ENCODE measurements at regions not wholly inside any gene's neighbourhood (a gene's known extent, or its start where the extent isn't known, plus 50 kb on each side); places are given as distances from the start of the nearest gene placed in this dataset.

GRCh38 chr5:71836084-71836483 is 117.0 kb downstream of the CARTPT start:
- intact Hi-C loops (cut with DNase I), result no loop called here
- H3K4me1 ChIP-seq (replicated peaks in 1 of 2), result peaks cover 0 to 4% of the 10 kb centered on the region in 2 donors
- DNase-seq, result no peak
- no peak overlapping the region for H3K27ac ChIP-seq
- H3K36me3 ChIP-seq (replicated peaks in 1 of 2), result no peaks in the 10 kb centered on the region
- TF ChIP-seq CTCF (IDR thresholded peaks at IDR 0.05) (no peak), POLR2A (IDR thresholded peaks at IDR 0.05) (no peak)
- H3K27me3 ChIP-seq, result no peaks in the 10 kb centered on the region
- no peaks in the 10 kb centered on the region for H3K9me3 ChIP-seq (replicated peaks in 1 of 3)
- H3K4me3 ChIP-seq, result no peak overlapping the region

GRCh38 chr5:71836559-71837112 is 117.6 kb downstream of the CARTPT start:
- TF ChIP-seq CTCF (IDR thresholded peaks at IDR 0.05) (no peak), POLR2A (IDR thresholded peaks at IDR 0.05) (no peak)
- WGBS, 4 donors, result 85 to 89% (median 87%) methylated on average over 5 of the region's 5 CpGs
- no peaks in the 10 kb centered on the region for H3K9me3 ChIP-seq (replicated peaks in 1 of 3)
- intact Hi-C loops (cut with DNase I), result no loop called here
- no peak overlapping the region for H3K27ac ChIP-seq
- no peak for DNase-seq
- no peaks in the 10 kb centered on the region for H3K36me3 ChIP-seq (replicated peaks in 1 of 2)
- no peaks in the 10 kb centered on the region for H3K4me1 ChIP-seq (replicated peaks in 1 of 2)
- no peaks in the 10 kb centered on the region for H3K27me3 ChIP-seq
- no peak overlapping the region for H3K4me3 ChIP-seq

- Histone ChIP-seq H3K27ac (no peak overlapping the region), H3K36me3 (replicated peaks in 1 of 2) (no peaks in the 10 kb centered on the region), H3K4me3 (no peak overlapping the region), H3K27me3 (no peaks in the 10 kb centered on the region), H3K9me3 (replicated peaks in 1 of 3) (no peaks in the 10 kb centered on the region), H3K4me1 (replicated peaks in 1 of 2) (no peaks in the 10 kb centered on the region)
- intact Hi-C loops (cut with DNase I), result no loop called here
- WGBS, 4 donors, result 80 to 94% (median 93%) methylated on average over 4 of the region's 4 CpGs
- TF ChIP-seq CTCF (IDR thresholded peaks at IDR 0.05), result no peak
- no peak for TF ChIP-seq POLR2A (IDR thresholded peaks at IDR 0.05)
- DNase-seq, result no peak
These were observed 119.2 kb downstream of the CARTPT start for GRCh38 chr5:71838286-71838685.

GRCh38 chr5:71839096-71839884 is 120.2 kb downstream of the CARTPT start:
- TF ChIP-seq POLR2A (IDR thresholded peaks at IDR 0.05) (no peak), CTCF (IDR thresholded peaks at IDR 0.05) (no peak)
- 68 to 82% (median 70%) methylated on average over 6 of the region's 6 CpGs for WGBS, 4 donors
- Histone ChIP-seq H3K27ac (no peak overlapping the region), H3K4me3 (no peak overlapping the region), H3K36me3 (replicated peaks in 1 of 2) (no peaks in the 10 kb centered on the region), H3K27me3 (no peaks in the 10 kb centered on the region), H3K9me3 (replicated peaks in 1 of 3) (no peaks in the 10 kb centered on the region), H3K4me1 (replicated peaks in 1 of 2) (no peaks in the 10 kb centered on the region)
- no peak for DNase-seq
- intact Hi-C loops (cut with DNase I), result no loop called here
